ENCODE measurements at regions not wholly inside any gene's neighbourhood (a gene's known extent, or its start where the extent isn't known, plus 50 kb on each side); places are given as distances from the start of the nearest gene placed in this dataset.

DNA sequence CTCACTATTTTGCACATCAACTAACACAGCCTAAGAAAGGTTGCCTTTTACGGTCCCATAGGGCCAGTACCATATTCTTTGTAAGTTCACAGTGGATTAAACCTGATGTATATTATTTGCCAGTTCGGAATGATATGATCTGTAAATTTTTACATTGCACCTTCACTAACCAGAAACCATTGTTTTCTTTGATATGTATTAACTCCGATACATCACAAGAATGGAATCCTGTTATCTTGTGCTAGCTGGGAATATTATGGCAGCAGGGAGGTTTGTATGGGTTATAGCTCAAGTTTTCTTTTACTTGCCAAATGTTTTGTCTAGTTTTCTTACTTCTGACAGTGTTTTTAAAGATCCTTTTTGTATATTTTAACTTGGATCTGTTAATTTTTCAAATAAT lies 51.4 kb upstream of the S1PR1 start:
- H3K4me3 ChIP-seq (replicated peaks in 1 of 2; ENCODE audit: low read depth in 2 of 2, low read length in 2 of 2): no peak overlapping the region
- DNase-seq (ENCODE audit: low read depth in 2 of 2): peak; percentile 36 to 45
- TF ChIP-seq, protein P1, sequence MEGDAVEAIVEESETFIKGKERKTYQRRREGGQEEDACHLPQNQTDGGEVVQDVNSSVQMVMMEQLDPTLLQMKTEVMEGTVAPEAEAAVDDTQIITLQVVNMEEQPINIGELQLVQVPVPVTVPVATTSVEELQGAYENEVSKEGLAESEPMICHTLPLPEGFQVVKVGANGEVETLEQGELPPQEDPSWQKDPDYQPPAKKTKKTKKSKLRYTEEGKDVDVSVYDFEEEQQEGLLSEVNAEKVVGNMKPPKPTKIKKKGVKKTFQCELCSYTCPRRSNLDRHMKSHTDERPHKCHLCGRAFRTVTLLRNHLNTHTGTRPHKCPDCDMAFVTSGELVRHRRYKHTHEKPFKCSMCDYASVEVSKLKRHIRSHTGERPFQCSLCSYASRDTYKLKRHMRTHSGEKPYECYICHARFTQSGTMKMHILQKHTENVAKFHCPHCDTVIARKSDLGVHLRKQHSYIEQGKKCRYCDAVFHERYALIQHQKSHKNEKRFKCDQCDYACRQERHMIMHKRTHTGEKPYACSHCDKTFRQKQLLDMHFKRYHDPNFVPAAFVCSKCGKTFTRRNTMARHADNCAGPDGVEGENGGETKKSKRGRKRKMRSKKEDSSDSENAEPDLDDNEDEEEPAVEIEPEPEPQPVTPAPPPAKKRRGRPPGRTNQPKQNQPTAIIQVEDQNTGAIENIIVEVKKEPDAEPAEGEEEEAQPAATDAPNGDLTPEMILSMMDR (IDR thresholded peaks at IDR 0.05; ENCODE audit: low read depth, low read length): no peak

DNA sequence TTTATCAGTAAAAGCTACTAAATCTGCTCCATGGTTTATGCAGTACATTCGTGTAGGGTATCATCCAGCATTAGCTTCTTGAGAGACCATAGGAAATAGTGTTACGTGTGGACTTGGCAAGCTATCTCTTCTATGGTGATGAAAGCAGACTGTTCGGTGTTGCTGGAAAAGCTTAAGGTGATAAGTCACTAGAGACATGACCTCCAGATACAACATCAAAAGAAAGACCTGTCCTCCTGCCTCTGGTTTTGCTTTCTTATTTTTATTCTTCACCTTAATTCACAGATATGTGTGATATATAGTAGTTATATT lies 53.5 kb upstream of the S1PR1 start:
- H3K4me3 ChIP-seq (replicated peaks in 1 of 2; ENCODE audit: low read depth in 2 of 2, low read length in 2 of 2): no peak overlapping the region
- TF ChIP-seq, protein P1 (IDR thresholded peaks at IDR 0.05; ENCODE audit: low read depth, low read length): no peak
- DNase-seq (ENCODE audit: low read depth in 2 of 2): peak; percentile 39 to 59

DNA sequence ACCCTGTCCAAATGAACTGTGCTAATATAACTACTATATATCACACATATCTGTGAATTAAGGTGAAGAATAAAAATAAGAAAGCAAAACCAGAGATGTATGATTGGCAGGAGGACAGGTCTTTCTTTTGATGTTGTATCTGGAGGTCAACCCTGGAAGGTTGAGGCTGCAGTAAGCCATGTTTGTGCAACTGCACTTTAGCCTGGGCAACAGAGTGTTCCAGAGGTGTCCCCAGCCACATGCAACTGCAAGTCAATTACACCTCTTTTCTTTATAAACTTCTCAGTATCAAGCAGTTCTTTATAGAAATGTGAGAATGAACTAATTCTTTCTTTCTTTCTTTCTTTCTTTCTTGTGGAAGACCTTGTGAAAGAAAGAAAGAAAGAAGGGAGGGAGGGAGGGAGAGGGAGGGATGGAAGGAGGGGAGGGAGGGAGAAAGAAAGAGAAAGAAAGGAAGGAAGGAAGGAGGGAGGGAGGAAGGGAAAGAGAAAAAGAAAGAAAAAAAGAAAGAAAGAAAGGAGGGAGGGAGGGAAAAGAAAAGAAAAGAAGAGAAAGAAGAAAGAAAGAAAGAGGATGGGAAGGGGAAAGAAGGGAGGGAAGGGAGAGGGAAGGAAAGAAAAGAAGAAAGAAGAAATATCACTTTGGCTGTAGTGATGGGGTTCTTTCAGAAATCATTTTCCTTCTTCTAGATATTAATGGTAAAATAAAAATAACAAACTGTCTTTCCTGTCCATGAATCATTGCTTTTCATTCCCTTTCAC lies 54.0 kb upstream of the S1PR1 start:
- no peak for DNase-seq (ENCODE audit: low read depth in 2 of 2)
- TF ChIP-seq, protein P1 (IDR thresholded peaks at IDR 0.05; ENCODE audit: low read depth, low read length): no peak
- H3K4me3 ChIP-seq (replicated peaks in 1 of 2; ENCODE audit: low read depth in 2 of 2, low read length in 2 of 2): no peak overlapping the region

DNA sequence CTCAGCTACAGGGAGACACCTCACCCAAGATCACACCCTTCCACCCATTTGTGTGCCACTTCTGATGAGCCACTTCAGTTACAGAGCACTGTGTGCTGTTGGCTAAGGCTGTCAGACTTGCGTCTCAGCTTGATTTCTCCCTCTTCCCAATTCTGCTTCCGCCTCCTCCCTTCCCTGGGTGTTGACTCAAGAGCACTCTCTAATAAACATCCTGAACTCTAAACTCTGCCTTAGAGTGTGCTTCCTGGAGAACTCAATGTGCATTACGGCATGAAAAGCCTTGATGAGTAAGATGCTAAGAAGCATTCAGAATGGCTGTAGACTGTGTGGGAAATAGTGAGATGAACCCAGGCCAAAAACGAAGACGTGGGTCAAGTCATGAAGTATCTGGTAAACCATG lies 54.9 kb upstream of the S1PR1 start:
- TF ChIP-seq, protein P1 (IDR thresholded peaks at IDR 0.05; ENCODE audit: low read depth, low read length): no peak
- DNase-seq (ENCODE audit: low read depth in 2 of 2): peak in 1 of 2 donors; percentile 94
- no peak overlapping the region for H3K4me3 ChIP-seq (replicated peaks in 1 of 2; ENCODE audit: low read depth in 2 of 2, low read length in 2 of 2)

DNA sequence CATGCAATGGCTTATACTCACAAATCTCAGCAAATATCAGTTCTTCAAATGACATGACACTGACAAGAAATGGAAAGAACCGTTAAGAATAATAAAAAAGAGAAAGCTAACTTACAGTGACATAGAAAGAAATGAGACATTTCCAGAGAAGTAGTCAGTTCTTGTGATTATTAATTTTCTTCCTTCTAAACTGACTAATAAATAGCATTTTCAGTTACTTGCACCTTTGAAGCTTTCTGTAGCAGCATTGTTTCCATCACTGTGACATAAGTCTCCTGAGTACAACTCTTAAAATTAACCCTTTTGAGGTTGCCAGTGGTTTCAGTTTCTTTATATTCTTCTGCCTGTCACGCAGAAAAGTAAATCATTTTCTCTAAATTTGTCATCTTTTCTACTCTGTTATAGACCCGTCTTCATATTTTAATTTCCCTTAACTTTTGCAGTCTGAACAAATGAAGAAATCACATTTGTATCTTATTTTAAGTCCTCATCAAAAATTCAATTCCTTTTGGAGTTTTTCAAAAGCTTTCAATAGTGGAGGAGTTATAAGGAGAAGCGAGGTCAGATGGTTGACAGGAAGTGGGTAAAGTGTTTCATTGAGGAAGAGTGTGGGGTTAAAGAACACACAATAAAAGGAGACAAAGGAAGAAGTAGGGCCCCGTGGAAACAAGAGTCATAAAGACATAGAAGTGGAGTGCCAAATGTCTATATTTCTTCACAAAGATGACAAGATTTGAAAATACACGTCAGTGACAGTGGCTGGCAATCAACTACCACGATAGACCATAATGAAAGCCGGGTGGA lies 57.9 kb upstream of the S1PR1 start:
- no peak overlapping the region for H3K4me3 ChIP-seq (replicated peaks in 1 of 2; ENCODE audit: low read depth in 2 of 2, low read length in 2 of 2)
- DNase-seq (ENCODE audit: low read depth in 2 of 2): no peak
- TF ChIP-seq, protein P1 (IDR thresholded peaks at IDR 0.05; ENCODE audit: low read depth, low read length): no peak

DNA sequence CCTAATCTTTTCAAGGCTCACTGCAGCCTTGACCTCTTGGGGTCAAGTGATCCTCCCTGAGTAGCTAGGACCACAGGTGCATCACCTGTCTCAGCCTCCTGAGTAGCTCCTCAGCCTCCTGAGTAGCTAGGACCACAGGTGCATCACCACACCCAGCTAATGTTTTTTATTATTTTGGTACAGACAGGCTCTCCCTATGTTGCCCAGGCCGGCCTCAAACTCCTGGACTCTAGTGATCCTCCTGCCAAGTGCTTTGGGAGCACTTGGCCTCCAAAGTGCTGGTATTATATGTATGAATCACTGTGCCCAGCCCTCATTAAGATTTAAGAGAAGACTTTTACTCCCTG lies 58.5 kb upstream of the S1PR1 start:
- DNase-seq (ENCODE audit: low read depth in 2 of 2): no peak
- no peak overlapping the region for H3K4me3 ChIP-seq (replicated peaks in 1 of 2; ENCODE audit: low read depth in 2 of 2, low read length in 2 of 2)
- TF ChIP-seq, protein P1 (IDR thresholded peaks at IDR 0.05; ENCODE audit: low read depth, low read length): no peak
